Activated T-helper 1 cell treated with anti-CD3 and anti-CD28 coated beads, Interleukin-2, amount 50 U/mL, for 16 hours (primary cell): ENCODE measurements at regions not wholly inside any gene's neighbourhood (a gene's known extent, or its start where the extent isn't known, plus 50 kb on each side); places are given as distances from the start of the nearest gene placed in this dataset.
"Not testable (repeated sequence)": the region's sequence is repeated elsewhere in the genome, so short reads cannot be mapped to it uniquely, and the experiment has no call there.

Source experiments
- DNase-seq, 2 donors: peaks; one replicate each; pipeline ENCODE4 v3.0.0-alpha.2; 2020; ENCODE audit warnings: low read depth in 1 of 2, low spot score in 1 of 2

DNA sequence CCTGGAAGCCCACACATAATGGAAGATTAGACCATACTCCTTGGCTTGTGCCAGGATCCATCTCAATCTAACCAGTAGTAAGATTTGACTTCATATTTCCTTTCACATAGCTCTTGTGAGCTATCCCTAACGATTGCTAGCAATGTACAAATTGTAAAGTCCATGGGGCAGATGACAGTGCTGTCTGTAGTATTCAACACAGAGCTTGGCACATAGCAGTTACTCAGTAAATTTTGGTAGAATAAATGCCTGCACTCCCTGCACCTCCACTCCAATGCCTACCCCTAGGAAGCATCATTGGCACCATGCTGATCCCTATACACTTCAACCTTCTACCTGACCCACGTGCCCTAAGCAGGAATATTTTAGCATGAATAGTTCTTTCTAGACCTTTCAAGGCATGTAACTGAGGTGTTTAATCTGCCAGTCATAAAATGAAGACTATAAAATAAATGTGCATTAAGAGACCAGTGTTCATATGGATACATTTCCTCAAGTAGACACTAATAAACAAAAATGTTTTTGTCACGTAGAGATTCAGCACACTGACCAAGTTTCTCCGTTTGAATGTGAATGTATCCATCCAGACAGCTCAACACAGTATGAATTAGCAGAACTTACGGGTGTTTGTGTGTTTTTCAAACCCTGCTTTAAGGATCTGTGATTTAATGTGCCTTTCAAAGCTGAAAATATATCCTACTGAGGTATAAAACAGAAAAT is 98.8 kb downstream of the BMP4 start:
- no peak for DNase-seq

DNA sequence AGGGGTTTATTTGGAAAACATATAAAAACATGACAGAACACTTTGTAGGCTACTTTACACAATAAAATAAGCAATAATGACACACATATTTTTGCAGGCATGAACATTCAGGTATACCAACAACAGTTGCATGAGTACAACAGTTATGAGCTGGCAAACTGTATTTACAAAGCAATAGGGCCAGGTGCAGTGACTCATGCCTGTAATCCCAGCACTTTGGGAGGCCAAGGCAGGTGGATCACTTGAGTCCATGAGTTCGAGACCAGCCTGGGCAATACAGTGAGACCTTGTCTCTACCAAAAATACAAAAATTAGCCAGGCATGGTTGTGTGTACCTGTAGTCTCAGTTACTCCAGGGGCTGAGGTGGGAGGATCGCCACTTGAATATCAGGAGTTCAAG is 101.1 kb downstream of the BMP4 start:
- no peak for DNase-seq

DNA sequence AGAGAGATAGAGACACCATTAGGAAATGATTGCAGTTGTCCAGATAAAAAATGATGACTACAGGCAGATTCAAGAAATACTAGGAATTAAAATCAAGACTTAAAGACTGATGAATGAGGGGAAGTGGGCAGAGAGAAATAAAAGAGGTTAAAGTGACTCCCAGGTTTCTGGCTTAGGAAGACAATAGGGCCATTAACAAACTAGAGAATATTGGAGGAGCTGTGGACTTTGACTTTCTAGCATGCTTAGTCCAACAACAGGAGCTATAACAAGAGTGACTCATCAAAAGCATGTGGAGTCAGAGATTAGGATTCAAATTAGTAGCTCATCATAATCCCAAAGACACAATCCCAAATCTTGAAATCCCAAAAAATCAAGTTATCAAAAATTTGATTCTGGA is 101.5 kb downstream of the BMP4 start:
- no peak for DNase-seq

DNA sequence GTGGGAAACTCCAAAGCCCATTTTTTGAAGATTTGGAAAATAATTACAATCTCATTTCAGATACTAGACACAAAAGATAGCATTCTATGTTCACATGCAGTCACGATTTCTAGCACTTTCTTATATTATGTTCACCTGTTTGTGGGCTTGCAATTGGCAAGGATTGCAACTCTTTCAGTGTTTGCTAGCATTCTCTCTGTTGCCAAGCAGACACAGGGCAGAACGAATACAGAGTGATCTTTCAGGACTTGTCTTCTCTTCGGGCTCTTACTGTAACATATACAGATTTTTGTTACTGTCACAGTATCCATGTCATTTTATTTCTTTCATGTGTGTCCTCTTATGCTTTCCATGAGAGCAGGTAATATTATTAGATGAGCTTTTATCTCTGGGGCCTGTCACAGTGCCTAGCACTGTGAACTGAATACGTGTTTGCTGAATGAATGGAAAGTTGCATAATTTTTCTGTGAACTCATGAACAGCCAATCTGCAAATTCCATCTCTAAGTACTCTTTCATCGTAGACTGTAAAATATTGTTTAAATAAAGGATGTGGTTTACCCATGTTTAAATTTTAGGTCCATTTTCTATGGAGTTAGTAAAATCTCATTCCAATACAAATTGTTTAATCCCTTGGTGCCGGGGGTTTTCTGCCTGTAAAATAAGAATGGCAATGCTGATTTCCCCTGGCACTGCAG is 105.1 kb downstream of the BMP4 start:
- no peak for DNase-seq

DNA sequence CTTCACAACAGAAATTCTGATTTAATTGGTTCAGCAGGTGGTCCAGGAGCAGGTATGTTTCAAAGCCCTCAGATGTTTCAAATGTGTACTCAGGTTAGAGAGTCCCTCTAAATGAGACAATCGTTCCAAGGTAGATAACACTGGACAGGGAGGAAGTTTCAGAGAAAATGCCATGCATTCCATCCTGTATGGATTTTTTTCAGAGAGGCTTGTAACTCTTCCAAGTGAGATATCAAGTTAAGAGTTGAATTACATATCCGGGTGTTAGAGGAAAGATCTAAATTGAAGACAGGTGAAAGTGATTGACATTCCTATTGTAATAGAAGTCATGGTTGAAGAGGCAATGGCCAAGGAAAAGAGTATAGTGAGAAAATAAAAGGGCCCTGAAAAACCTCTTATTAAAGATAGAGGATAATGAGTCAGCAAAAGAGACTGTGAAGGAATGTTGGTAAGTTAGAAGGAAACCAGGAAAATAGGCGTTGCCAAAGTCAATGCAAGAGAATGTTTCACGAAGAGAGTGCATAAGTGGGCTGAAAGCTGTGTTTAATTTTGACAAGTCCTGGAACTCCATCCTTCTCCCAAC is 105.8 kb downstream of the BMP4 start:
- no peak for DNase-seq

DNA sequence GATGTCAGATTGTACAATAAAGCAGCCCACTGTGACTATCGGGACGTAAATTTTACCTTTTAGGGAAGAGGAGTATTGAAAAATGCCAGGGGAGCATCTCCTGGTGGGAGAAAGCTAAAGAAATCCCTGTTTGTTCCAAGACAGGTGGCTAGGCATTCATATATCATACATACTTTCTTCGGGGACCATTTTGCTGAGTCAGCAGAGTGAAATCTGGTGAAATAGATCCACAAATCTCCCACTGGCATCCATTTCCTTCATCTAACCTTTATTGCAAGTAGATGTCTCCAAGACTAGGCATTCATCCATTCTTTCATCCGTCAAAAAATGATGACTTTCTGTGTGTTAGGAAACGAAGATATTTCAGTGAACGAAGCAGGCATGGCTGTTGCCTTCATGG is 107.1 kb downstream of the BMP4 start:
- no peak for DNase-seq

DNA sequence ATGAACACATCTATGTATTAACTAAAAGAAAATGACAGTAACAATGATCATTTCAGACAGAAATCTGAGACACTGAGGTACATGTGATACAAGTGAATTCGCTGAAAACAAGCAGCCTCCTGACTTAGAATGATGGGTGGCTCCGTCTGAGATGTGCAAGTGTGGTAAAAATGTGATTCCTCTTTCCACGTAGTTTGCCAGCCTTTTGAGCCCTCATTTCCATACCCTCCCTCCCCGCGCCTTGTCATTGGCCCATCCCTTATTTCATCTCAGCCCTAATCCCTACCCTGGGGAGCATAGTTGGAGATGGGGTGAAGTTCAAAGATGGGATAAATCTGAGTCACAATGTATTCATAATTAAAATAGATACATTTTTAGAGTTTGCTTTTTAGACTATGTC is 107.8 kb downstream of the BMP4 start:
- DNase-seq, result no peak

DNA sequence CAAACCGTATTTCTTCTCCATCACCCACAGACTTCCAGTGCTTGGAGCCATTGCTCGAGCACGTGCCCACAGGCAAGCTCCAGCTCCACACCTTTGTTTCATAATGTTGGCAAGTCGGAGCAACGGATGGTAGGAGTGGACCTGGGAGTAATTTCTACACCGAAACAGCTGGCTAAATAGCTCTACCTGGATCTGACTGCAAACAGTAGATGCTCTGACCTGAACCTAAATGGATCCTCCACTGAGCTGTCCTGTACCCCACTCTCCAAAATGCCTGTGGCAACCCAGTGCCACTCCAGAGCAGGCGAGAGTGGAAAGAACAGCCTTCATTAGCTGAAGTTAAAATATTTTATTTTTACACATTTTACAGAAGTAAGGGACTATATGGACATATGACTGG is 108.7 kb downstream of the BMP4 start:
- DNase-seq, result no peak

DNA sequence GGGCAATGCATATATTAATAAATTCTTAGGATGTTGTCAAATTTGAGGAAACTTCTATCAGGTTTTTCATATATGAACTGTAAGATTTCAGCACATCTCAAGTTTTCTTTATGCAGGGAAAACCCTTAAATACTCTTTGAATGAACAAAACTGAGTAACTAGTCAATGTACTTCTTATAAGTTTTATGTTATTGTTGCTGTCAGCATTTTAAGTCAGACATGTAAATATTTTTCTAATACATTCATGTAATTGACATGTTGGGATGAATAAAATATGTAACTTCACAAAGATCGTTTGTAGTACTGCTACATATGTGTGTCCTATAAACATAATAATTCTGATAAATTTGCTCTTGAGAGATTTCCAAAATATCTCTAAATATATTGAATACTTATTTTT is 109.6 kb downstream of the BMP4 start:
- DNase-seq, result no peak

DNA sequence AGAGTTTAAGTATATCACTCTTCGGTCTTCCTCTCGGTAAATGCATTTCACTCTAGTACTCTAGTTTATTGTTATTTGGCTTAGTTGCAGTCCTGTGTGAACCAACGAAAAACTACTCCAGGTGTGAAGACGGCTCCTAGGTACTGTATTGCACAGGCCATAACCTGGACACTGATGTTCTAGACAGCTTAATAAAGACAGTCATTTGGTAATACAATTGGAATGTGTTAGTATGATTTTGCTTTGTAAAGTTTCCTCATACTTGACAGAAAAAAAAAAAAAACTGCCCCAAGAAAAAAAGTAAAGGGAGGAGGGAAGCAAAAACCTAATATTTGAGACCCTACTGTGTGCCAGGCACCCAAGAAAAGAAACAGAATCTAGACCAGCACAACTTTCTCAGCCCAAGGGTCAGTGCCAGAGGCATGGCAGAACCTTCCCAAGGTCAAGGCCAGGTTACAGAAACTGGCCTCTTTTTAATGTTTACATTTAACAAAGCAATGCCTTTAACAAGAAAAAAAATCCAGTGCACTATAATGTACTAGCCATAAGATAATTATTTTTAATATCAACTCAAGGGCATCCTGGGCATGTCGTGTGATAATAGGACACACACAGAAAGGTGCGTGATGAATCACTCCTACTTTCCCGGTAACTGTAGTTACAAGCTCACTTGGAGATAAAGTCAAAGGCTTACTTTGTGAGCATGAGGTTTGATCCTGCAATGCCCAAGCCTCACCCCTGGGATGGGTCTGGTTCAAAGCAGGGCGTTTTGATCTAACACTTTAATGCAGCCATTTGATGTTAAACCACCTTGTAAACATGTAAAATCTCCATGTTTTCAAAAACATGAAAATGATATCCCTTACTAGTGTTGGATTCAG is 110.6 kb downstream of the BMP4 start:
- no peak for DNase-seq

DNA sequence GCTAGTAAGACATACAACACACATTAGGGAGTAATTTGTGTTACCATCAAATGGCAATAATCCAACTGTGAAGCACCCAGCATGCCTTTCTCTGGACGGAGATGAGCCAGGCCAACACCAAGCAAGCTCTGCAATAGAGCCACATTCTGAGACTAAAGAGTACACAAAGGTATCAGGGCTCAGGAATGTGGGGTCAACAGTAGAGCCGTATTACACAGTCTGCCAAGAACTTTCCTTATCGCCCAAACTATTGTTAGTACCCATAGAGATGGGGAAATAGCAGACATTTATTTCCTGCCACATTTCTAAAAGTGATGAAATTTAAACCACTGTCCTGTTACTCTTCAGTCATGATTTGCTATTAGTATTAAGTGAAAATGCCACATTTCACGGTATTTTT is 113.7 kb downstream of the BMP4 start:
- no peak for DNase-seq

DNA sequence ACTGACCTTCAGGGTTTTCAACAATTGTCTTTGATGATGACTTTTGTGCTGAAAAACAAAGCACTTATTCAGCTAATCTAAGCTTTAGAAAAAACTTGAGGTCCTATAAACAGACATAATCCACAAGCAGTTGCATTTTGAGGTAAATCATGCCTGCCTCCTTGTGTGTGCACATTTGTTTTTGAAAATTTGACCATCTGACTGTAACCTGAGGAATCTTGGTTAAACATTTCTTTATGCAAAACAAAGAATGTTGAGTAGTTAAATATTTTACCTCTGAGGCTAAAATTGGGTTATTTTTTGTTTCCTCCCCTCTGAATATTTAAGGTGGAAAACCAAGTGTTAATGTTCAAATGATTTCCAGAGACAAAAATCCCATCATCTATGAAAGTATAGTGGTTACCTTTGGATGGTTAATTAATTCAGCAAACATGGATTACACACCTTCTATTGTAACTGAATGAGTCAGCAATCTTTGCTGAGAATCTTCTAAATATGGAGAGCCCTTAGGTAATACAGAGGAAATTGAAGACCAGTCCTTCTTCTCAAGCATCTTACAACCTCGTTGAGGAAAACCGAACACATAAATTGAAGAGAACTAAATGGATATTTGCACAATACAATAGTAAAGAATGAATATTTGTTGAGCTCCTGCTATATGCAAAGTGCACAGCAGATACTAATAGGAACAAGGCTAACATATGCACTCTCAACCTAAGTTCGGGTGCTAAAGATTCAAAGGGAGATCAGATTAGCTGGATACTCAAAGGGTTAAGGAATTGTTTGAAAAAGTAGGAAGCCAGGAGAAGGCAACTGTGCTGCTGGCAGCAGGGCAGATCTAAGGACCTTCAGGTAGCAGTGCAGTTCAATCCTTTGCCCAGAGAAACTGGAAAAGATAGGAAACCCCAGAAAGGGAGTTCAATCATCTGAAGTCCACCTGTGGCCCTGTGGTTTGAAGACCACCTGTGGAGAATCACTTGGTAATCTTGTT is 115.2 kb downstream of the BMP4 start:
- no peak for DNase-seq

DNA sequence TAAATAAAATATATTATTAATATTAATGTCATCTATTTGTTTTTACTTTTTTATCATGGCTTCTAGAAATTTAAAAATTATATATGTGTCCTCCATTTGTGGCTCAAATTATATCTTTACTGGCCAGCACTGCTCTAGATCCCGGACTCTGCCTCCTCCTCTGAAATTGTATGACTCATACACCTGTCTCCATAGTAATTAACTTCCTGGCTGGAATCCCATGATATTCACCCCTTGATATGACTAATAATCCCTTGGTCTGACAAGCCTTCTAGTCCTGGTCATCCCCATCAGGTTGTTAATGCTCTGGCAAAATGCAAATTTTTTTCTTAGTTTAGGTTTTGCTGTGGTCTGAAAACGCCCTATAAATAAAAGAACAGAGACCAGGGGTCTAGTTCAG is 116.2 kb downstream of the BMP4 start:
- no peak for DNase-seq

DNA sequence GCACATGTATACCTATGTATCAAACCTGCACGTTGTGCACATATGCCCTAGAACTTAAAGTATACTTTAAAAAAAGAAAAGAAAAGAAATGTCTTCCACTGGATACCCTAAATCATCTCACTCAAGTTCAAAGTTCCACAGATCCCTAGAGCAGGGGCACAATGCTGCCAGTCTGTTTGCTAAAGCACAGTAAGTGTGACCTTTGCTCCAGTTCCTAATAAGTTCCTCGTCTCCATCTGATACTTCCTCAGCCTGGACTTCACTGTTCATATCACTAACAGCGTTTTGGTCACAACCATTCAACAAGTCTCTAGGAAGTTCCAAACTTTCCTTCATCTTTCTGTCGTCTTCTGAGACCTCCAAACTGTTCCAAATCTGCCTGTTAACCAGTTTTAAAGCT is 118.3 kb downstream of the BMP4 start:
- DNase-seq, result no peak

DNA sequence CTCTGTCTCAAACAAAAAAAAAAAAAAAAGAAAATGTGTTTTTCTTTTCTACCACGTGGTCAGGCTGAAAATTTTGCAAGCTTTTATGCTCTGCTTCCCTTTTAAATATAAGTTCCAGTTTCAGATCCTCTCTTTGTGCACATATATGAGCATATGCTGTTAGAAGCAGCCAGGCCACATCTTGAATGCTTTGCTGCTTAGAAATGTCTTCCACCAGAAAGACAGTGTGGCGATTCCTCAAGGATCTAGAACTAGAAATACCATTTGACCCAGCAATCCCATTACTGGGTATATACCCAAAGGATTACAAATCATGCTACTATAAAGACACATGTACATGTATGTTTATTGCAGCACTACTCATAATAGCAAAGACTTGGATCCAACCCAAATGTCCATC is 119.0 kb downstream of the BMP4 start:
- DNase-seq, result not testable (repeated sequence)

DNA sequence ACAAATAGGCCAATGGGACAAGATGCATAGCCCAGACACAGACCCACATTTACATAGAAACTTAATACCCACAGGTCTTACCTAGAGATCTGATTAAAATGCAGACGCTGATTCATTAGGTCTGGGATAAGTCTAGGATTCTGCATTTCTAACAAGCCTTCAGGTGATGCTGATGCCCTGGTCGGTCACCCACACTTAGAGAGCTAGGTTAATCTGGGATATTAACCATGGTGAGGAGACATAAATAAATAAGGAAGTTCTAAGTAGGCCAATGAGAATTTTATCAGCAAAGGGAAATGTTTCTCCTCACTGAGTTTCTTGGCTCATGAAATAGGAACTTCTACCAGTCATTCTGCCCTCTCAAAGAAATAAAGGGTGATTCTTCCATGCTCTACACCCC is 120.1 kb downstream of the BMP4 start:
- no peak for DNase-seq

DNA sequence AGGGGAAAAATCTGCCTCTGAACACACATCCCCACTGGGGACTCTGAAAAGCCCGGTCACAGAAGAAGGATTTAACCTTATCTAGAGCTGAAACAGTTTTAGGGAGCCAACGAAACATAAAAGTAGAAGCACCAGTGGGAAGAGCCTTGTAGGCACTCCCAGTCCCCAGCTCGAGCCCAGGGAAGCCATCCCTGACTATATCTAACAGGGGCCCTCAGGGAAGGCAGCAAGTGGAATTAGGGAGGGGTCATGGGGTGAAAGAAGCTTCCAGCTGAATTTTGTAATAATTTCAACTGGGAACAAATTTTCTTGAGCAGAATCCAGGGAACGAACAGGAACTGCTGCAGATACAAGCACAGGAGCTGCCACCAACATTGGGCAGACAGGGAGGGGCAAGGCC is 127.8 kb downstream of the BMP4 start:
- no peak for DNase-seq

DNA sequence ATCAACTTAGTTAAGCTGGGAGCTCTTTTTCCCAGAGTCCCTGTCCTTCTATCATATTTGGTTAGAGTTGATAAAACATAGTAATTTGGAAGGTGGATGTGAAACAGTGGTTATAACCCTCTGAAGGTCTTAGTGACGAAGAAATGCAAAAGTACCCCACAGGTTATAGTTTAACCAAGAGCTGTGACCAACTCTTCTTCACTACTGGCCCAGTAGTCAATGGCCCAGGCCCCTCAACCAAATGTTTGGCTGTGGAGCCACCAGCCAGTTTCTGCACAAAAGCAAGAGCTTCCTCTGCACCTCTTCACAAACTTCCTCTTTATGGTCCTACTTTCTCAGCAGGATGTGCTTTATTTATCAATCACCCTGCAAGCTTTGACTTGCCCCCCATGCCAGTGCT is 132.6 kb downstream of the BMP4 start:
- DNase-seq, result no peak

DNA sequence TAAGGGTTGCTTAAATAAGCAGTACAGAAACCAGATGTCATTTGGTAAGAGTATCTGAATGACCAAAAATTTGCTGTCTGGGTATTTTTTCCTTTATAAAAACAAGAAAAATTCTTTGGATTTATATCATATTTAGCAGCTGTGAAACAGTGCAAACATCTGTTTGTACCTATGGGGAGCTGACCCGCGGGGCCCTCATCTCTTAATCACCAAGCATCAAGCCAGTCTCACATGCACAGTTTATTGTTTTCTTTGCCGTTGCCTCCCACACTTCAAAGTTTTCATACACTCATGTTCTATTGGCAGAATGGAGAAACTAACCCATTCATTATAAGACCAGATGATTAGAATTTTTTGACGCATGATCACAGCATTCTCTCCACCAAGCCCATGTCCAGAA is 142.2 kb downstream of the BMP4 start:
- no peak for DNase-seq

DNA sequence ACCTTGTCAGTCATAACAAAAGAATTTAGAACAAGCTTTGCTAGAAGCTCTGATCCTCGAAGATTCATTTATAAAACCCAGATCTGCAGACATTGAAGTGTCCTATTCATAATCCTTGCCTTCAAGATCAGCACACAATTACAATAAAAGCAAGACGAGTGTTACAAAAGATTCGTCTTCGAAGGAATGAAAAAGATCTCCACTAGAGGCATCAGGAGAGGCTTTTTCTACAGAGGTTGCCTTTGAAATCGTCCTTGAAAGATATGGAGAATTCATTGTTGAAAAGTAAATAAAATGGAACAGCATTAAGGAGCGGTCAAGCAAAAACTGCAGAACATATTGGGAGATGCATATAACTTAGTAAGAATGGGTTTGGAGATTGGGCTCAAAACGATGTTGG is 146.4 kb downstream of the BMP4 start:
- no peak for DNase-seq

DNA sequence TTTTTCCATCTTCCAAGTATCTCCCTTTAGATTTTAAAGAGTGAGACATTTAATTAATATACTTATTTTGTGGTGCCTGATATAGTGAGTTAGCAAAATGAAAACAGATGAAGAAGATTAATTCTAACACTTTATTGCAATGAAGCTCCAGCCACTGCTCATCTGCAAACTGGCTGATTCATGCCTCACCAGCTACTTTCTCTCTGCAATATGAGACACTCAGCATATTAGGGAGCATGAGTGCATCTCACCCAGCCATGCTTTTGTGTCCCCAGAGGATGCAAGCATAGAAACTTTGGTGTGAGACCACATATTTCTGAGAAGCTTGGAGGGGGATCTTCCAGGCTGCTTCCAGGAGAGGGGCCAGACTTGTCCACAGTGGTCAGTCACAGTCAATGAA is 148.6 kb downstream of the BMP4 start:
- DNase-seq, result no peak
